ENCODE measurements at regions not wholly inside any gene's neighbourhood (a gene's known extent, or its start where the extent isn't known, plus 50 kb on each side); places are given as distances from the start of the nearest gene placed in this dataset.

- TF ChIP-seq HDAC2 (IDR thresholded peaks at IDR 0.05; ENCODE audit: borderline replicate concordance in 1 of 2, low read depth in 2 of 2, low read length in 2 of 2) (no peak), EZH2 (IDR thresholded peaks at IDR 0.05; ENCODE audit: low read depth, low read length, severe bottlenecking) (no peak)
Measured at GRCh38 chr5:25763781-25764180, 1119.0 kb upstream of the CDH10 start.

Measured in H1 (cell line).